ENCODE measurements at regions not wholly inside any gene's neighbourhood (a gene's known extent, or its start where the extent isn't known, plus 50 kb on each side); places are given as distances from the start of the nearest gene placed in this dataset.

DNA sequence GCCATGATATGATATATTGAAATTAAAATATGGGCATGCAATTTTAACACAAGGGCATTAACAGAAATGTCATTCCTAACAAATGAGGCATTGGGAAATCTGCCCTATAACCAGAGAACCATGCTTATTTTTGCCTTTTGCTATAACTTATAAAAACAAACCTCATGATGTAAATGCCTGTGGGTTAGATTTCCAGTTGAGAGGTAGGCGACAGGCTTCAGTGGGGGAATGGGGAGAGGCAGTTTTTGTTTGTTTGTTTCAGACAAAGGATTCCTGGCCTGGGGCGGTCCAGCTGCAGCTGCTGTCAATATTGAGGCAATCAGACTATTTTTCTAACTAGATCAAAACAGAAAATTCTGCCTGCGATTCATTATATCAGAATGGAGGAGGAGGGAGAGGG, 490.4 kb upstream of the CFAP20DC start (continued):
- TF ChIP-seq EGR1 (IDR thresholded peaks at IDR 0.05; ENCODE audit: low read depth in 2 of 2) (no peak), HNF4A (conservative IDR thresholded peaks at IDR 0.05) (no peak), JUND (IDR thresholded peaks at IDR 0.05) (no peak), MAX (IDR thresholded peaks at IDR 0.05) (no peak), FOXA2 (IDR thresholded peaks at IDR 0.05) (no peak), FOXA1 (IDR thresholded peaks at IDR 0.05) (no peak), RAD21 (IDR thresholded peaks at IDR 0.05) (no peak), GABPA (IDR thresholded peaks at IDR 0.05 in 1 of 2, conservative IDR thresholded peaks at IDR 0.05 in 1 of 2) (no peak)

- 76% methylated on average over 10 of the region's 10 CpGs for WGBS
- no peaks in the 10 kb centered on the region for H3K9me3 ChIP-seq (ENCODE audit: control insufficient read depth in 4 of 4, low read length in 3 of 4)
- H3K4me1 ChIP-seq (ENCODE audit: control insufficient read depth in 4 of 4, insufficient read depth in 4 of 4, low read length in 3 of 4), result no peaks in the 10 kb centered on the region
Observed at GRCh38 chr3:59538753-59539432, 489.1 kb upstream of the CFAP20DC start.

More at GRCh38 chr3:59538753-59539432, 489.1 kb upstream of the CFAP20DC start:
- H3K4me3 ChIP-seq (ENCODE audit: low read depth in 1 of 3, low read length in 3 of 3), result no peak overlapping the region
- TF ChIP-seq MAX (IDR thresholded peaks at IDR 0.05), result no peak
- no peak for TF ChIP-seq REST (IDR thresholded peaks at IDR 0.05)
- TF ChIP-seq FOXA1 (IDR thresholded peaks at IDR 0.05), result no peak
- no peak for TF ChIP-seq ATF3 (IDR thresholded peaks at IDR 0.05)
- TF ChIP-seq FOXA2 (IDR thresholded peaks at IDR 0.05), result no peak
- TF ChIP-seq HNF4A (conservative IDR thresholded peaks at IDR 0.05), result no peak
- TF ChIP-seq EGR1 (IDR thresholded peaks at IDR 0.05; ENCODE audit: low read depth in 2 of 2), result no peak
- TF ChIP-seq CTCF (IDR thresholded peaks at IDR 0.05; ENCODE audit: low read depth, low read length, missing input control), result no peak
- TF ChIP-seq, protein P1, sequence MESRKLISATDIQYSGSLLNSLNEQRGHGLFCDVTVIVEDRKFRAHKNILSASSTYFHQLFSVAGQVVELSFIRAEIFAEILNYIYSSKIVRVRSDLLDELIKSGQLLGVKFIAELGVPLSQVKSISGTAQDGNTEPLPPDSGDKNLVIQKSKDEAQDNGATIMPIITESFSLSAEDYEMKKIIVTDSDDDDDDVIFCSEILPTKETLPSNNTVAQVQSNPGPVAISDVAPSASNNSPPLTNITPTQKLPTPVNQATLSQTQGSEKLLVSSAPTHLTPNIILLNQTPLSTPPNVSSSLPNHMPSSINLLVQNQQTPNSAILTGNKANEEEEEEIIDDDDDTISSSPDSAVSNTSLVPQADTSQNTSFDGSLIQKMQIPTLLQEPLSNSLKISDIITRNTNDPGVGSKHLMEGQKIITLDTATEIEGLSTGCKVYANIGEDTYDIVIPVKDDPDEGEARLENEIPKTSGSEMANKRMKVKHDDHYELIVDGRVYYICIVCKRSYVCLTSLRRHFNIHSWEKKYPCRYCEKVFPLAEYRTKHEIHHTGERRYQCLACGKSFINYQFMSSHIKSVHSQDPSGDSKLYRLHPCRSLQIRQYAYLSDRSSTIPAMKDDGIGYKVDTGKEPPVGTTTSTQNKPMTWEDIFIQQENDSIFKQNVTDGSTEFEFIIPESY (IDR thresholded peaks at IDR 0.05), result no peak
- no peak for TF ChIP-seq GABPA (IDR thresholded peaks at IDR 0.05 in 1 of 2, conservative IDR thresholded peaks at IDR 0.05 in 1 of 2)
- no peak for TF ChIP-seq NR2F2 (IDR thresholded peaks at IDR 0.05)
- no peak for TF ChIP-seq SP1 (IDR thresholded peaks at IDR 0.05)
- no peak for TF ChIP-seq RAD21 (IDR thresholded peaks at IDR 0.05)
- no peak for TF ChIP-seq JUND (IDR thresholded peaks at IDR 0.05)
- H3K9ac ChIP-seq (ENCODE audit: low read depth in 1 of 2, low read length in 2 of 2), result no peak overlapping the region
- H3K27me3 ChIP-seq (ENCODE audit: control insufficient read depth in 4 of 4, insufficient read depth in 4 of 4, low read length in 3 of 4), result no peaks in the 10 kb centered on the region
- no peak for DNase-seq (ENCODE audit: low spot score)
- no peak overlapping the region for H3K27ac ChIP-seq (ENCODE audit: low read depth in 1 of 2, low read length in 2 of 2)
- H3K36me3 ChIP-seq (ENCODE audit: control insufficient read depth in 4 of 4, insufficient read depth in 3 of 4, low read depth in 1 of 4, low read length in 3 of 4), result no peaks in the 10 kb centered on the region
